HG03103 (cell line): ENCODE measurements at regions not wholly inside any gene's neighbourhood (a gene's known extent, or its start where the extent isn't known, plus 50 kb on each side); places are given as distances from the start of the nearest gene placed in this dataset.
"Not testable (repeated sequence)": the region's sequence is repeated elsewhere in the genome, so short reads cannot be mapped to it uniquely, and the experiment has no call there.

Experiments
- ATAC-seq: cut with Tn5 transposase; IDR thresholded peaks from one replicate; pipeline ENCODE4 v1.9.1; 2021; ENCODE audit warnings: low read depth; ENCODE audit not compliant: unreplicated experiment

GRCh38 chr6:122859676-122860075, 70.6 kb downstream of the SMPDL3A start:
- no peak for ATAC-seq

- ATAC-seq = no peak
These were observed 72.5 kb downstream of the SMPDL3A start for GRCh38 chr6:122861594-122861993.

DNA sequence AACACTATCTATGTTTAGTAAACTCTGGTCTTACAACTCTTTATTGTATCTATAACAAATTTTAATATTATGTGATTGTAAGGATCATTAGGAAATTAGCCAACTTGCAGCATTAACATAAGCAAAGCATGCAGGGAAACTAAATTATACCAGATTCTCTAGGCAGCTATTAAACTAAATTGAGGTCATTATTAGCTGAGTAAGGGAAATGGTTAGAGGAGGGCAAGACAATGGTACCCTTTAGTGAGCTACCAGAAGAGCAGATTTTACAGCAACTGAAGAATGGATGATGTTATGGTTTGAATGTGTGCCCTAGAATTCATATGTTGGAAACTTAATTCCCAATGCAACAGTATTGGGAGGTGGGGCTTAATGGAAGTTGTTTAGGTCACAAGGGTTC, 79.1 kb downstream of the SMPDL3A start:
- ATAC-seq = no peak

GRCh38 chr6:122869437-122870024, 80.5 kb downstream of the SMPDL3A start:
- peak; percentile 87 for ATAC-seq

GRCh38 chr6:122871079-122871478, 82.0 kb downstream of the SMPDL3A start:
- ATAC-seq = no peak

GRCh38 chr6:122872311-122872710, 83.3 kb downstream of the SMPDL3A start:
- no peak for ATAC-seq

GRCh38 chr6:122877302-122877701, 88.2 kb downstream of the SMPDL3A start:
- ATAC-seq = no peak

DNA sequence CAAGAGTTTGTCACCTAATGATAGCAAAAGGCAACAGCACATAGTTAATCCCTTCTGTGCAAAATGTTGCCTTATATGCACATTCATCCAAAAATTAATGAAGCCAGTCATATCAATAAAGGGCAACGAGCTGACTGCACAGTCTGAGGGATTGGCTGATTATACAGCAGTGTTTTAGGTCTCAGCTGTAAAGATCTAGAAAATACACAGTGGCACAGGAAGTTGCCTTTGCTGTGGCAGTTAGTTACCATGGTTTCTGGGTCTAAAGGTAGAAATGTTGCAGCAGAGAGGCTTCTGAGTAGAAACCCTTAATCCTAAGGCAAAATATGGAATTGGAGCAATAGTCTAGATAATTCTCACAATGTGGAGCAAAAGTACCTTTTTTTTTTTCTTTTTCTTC, 89.7 kb downstream of the SMPDL3A start:
- ATAC-seq = no peak

DNA sequence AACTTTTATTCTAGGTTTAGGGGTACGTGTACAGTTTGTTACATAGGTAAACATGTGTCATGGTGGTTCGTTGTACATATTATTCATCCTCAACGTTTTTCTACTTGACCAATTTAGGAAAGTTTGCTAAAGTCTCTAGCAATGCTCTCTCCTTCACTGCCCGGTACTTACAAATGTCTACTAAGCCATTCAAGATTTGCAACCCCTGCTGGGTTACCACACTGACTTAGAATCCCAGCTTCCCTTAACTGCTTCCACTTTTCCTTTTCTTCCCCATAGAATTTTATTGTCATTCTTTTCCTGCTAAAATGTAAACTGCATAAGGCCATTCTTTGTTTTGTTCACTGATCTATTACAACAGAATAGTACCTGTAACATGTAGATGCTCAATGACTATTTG, 97.4 kb downstream of the SMPDL3A start:
- no peak for ATAC-seq

DNA sequence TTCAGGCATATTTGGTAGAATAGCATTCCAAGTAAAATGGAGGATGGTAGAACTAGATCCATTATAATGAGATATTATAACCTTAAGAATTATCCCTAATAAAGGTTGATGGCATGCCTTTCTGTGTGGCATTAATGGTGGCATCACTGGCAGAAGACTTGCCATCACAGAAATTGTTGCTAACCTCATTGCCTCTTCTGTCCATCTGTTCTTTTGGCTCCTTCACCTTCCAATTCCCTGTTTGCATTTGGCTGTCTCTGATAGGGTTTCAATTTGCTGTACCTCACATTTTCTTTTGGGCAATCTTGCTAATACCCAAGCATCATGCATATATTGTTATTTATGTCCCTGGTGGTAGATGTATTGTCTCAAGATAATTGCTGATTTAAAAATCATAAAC, 98.9 kb downstream of the SMPDL3A start:
- ATAC-seq = no peak

DNA sequence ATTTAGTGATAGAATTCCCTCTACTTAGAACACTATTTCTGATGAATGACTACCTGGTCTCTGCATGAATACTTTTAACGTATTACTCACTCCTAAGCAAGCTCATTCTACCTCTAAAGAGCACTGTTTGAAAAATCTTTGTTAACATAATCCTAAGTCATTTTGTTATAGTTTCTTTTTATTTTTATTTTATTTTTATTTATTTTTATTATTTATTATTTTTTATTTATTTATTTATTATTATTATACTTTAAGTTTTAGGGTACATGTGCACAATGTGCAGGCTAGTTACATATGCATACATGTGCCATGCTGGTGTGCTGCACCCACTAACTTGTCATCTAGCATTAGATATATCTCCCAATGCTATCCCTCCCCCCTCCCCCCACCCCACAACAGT, 99.6 kb downstream of the SMPDL3A start:
- not testable (repeated sequence) for ATAC-seq

GRCh38 chr6:122890250-122890649, 101.2 kb downstream of the SMPDL3A start:
- no peak for ATAC-seq

- ATAC-seq = no peak
These were observed 101.2 kb upstream of the CLVS2 start for GRCh38 chr6:122894791-122895190.

GRCh38 chr6:122902326-122902725, 93.7 kb upstream of the CLVS2 start:
- no peak for ATAC-seq

DNA sequence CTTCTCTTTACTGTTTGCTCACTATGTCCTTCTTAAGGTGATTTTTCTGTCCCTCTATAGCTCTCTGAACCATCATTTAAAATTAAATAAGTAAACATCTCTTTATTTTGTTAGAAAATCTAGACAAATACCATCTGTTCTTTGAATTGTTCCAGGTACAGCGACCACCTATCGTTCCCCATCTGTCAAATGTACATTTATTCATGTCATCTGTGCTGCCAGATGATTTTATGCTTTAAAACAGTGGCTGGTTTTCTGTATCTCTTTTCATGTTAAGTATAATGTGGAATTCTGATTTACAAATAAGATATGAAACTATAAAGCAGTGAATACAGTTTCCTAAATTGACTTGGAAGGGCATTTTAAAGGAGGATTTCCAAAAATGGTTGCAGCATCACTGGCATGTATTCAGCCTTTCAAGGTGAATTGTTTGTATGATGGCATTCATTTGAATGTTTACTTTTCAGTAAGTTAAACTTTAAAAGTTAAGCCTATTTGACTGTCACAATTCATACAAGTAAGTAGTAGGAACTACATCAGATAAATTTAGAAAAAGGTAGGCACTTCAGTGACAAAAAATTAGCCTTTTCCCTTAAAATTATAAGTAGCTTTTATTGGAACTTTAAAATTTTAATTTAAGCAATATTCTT, 92.6 kb upstream of the CLVS2 start:
- no peak for ATAC-seq

DNA sequence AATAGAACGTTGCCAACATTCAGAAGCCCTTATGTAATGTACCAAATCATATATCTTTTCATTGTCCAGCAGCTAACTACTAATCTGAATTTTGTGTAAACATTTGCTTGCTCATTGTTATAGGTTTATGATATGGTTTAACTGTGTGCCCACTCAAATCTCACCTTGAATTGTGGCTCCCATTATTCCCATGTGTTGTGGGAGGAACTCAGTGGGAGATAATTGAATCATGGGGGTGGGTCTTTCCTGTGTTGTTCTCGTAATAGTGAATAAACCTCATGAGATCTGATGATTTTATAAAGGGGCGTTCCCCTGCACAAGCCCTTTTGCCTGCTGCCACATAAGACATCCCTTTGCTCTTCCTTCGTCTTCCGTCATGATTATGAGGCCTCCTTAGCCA, 91.9 kb upstream of the CLVS2 start:
- no peak for ATAC-seq

DNA sequence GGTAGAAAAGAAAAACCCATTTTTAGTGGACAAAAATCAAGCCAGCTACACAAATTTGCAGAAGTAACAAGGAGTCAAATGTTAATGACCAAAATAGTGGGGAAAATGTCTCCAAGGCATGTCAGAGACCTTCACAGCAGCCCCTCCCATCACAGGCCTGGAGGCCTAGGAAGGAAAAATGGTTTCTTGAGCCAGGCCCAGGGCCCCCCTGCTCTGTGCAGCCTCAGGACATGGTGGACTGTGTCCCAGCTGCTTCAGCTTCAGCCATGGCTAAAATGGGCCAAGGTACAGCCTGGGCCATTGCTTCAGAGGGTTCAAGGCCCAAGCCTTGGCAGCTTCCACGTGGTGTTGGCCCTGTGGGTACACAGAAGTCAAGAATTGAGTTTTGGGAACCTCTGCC, 82.5 kb upstream of the CLVS2 start:
- ATAC-seq = no peak

DNA sequence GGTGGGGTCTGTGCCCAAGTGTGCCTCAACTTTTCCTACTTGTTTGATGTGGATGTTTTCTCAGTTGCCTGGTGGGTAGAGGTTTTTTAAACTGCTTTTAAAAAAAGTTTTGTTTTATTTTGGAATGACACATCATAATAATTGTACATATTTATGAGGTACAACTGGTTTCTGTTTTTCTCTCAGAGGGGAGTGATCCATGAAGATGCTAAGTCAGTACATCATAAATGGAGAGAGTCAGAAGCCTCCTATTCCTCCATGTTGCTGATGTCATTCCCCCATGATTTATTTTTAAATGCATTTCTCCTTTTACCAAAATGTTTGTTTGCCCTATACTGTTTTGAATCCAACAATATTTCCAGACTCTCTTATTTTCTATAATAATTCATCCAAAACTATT, 77.3 kb upstream of the CLVS2 start:
- ATAC-seq = no peak

- peak; percentile 80 for ATAC-seq
These were observed 65.5 kb upstream of the CLVS2 start for GRCh38 chr6:122930252-122931180.

DNA sequence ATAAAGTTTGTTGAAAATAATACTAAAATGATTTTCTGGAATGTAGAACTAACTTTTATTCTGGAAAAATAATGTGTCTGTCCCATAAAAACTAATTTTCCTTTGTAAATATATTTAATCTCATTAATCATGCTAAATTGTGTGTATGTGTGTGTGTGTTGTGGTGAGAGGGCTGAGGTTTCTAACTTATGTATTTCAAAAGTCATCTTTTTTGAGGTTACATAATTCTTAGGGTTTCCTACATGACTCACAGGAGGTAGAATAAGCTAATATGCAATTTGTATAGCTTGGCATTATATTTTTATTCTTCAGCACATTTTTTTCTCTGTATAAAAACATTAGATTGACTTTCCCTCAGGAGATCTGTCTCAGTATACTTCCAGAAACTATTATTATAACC, 64.1 kb upstream of the CLVS2 start:
- no peak for ATAC-seq

DNA sequence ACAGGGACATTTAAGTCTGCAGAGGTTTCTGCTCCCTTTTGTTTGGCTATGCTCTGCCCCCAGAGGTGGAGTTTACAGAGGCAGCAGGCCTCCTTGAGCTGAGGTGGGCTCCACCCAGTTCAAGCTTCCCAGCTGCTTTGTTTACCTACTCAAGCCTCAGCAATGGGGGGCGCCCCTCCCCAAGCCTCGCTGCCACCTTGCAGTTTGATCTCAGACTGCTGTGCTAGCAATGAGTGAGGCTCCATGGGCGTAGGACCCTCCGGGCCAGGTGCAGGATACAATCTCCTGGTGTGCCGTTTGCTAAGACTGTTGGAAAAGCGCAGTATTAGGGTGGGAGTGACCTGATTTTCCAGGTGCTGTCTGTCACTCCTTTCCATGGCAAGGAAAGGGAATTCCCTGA, 51.1 kb upstream of the CLVS2 start:
- ATAC-seq = not testable (repeated sequence)
